ENCODE measurements at regions not wholly inside any gene's neighbourhood (a gene's known extent, or its start where the extent isn't known, plus 50 kb on each side); places are given as distances from the start of the nearest gene placed in this dataset.

DNA sequence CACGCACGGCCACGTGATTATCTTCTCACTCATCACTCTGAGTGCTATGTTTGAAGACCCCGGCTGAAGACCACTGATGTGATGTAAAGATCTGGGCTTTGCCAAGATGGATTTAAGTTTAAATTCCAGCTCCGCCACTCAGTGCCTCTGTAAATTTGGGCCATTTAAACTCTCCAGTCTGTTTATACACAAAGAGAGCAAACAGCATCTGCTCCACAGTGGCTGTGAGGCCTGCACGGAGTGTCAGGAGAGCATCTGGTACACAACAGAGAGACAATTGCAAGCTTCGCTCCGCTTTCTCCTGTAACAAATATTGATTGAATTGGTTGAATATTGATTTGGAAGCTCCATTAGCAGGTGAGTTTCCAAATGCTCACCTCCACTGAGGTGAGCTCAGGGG is 80.5 kb upstream of the FRMD1 start:
- Histone ChIP-seq H3K36me3 (no peaks in the 10 kb centered on the region), H3K27me3 (no peaks in the 10 kb centered on the region), H3K4me3 (no peak overlapping the region), H3K4me1 (peaks cover 0 to 11% (median 7%) of the 10 kb centered on the region in 4 donors), H3K9me3 (no peaks in the 10 kb centered on the region), H3K27ac (no peak overlapping the region)
- DNase-seq = no peak
- no peak for TF ChIP-seq POLR2A (IDR thresholded peaks at IDR 0.05)
- TF ChIP-seq, protein P1, sequence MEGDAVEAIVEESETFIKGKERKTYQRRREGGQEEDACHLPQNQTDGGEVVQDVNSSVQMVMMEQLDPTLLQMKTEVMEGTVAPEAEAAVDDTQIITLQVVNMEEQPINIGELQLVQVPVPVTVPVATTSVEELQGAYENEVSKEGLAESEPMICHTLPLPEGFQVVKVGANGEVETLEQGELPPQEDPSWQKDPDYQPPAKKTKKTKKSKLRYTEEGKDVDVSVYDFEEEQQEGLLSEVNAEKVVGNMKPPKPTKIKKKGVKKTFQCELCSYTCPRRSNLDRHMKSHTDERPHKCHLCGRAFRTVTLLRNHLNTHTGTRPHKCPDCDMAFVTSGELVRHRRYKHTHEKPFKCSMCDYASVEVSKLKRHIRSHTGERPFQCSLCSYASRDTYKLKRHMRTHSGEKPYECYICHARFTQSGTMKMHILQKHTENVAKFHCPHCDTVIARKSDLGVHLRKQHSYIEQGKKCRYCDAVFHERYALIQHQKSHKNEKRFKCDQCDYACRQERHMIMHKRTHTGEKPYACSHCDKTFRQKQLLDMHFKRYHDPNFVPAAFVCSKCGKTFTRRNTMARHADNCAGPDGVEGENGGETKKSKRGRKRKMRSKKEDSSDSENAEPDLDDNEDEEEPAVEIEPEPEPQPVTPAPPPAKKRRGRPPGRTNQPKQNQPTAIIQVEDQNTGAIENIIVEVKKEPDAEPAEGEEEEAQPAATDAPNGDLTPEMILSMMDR (IDR thresholded peaks at IDR 0.05) = no peak
- 86 to 92% methylated on average over 8 of the region's 8 CpGs for WGBS, 2 donors
- ATAC-seq (ENCODE audit: low FRiP score in 2 of 2) = no peak

DNA sequence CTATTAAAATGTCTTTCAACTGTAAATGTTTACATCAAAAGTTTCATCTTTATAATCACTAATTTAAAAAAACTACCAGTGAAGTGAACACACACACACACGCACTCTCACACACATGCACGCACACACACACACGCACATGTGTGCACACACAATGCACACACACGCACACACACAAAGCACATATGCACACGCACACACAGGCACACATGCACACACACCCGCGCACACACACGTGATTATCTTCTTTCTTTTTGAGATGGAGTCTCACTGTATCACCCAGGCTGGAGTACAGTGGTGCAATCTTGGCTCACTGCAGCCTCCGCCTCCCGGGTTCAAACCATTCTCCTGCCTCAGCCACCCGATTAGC is 80.0 kb upstream of the FRMD1 start:
- Histone ChIP-seq H3K27ac (no peak overlapping the region), H3K36me3 (no peaks in the 10 kb centered on the region), H3K4me1 (peaks cover 0 to 11% (median 7%) of the 10 kb centered on the region in 4 donors), H3K27me3 (no peaks in the 10 kb centered on the region), H3K4me3 (no peak overlapping the region), H3K9me3 (no peaks in the 10 kb centered on the region)
- ATAC-seq (ENCODE audit: low FRiP score in 2 of 2) (no peak), DNase-seq (no peak)
- WGBS, 2 donors = 81 to 96% methylated on average over 11 of the region's 11 CpGs
- TF ChIP-seq POLR2AphosphoS5 (IDR thresholded peaks at IDR 0.05) (no peak), EP300 (IDR thresholded peaks at IDR 0.05) (no peak), POLR2A (IDR thresholded peaks at IDR 0.05) (no peak)
- TF ChIP-seq, protein P1 (IDR thresholded peaks at IDR 0.05) = no peak

DNA sequence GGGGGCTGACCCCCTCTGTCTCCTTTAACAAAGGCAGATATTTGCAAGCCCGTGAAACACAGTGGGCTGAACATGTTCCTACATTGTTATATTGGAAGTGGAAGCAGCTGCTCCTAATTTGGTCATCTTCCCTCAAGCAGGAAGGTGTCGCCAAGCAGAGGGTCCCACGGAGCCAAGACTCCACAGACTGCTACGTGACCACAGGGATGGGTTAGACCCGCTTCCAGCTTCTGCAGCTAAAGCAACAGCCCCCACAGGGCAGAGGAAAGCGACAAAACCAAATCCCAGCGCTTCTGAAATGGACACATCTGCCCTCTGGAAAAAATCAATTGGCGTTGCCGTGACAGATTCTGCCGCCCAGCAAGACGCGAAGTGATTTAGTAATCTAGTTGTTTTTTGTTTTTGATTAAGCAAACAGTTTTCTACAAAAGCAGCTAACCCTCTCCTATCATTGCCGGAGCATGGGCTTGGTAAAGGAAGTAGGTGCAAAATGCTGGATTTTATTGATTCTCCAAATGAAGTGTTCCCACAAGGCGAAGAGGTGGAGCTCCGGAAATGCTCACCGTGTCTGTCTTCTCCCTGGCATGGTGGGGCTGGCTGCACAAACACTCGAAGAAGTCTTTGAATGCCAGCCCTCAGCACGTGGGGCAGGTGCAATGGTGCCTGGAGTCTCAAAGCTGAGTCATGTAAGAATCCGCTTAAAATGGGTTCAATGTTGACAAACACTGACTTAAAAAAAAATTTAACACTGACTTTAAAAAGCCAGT is 79.4 kb upstream of the FRMD1 start:
- ATAC-seq (ENCODE audit: low FRiP score in 2 of 2) = no peak
- TF ChIP-seq POLR2AphosphoS5 (IDR thresholded peaks at IDR 0.05) = no peak
- TF ChIP-seq, protein P1 (IDR thresholded peaks at IDR 0.05) = no peak
- no peak for TF ChIP-seq POLR2A (IDR thresholded peaks at IDR 0.05)
- TF ChIP-seq EP300 (IDR thresholded peaks at IDR 0.05) = no peak
- H3K4me3 ChIP-seq = no peak overlapping the region
- H3K9me3 ChIP-seq = no peaks in the 10 kb centered on the region
- H3K27ac ChIP-seq = no peak overlapping the region
- WGBS, 2 donors = 45 to 50% methylated on average over 19 of the region's 19 CpGs
- DNase-seq = peak in 1 of 2 donors; percentile 62
- H3K27me3 ChIP-seq = no peaks in the 10 kb centered on the region
- H3K4me1 ChIP-seq = peaks cover 0 to 11% (median 7%) of the 10 kb centered on the region in 4 donors
- no peaks in the 10 kb centered on the region for H3K36me3 ChIP-seq

DNA sequence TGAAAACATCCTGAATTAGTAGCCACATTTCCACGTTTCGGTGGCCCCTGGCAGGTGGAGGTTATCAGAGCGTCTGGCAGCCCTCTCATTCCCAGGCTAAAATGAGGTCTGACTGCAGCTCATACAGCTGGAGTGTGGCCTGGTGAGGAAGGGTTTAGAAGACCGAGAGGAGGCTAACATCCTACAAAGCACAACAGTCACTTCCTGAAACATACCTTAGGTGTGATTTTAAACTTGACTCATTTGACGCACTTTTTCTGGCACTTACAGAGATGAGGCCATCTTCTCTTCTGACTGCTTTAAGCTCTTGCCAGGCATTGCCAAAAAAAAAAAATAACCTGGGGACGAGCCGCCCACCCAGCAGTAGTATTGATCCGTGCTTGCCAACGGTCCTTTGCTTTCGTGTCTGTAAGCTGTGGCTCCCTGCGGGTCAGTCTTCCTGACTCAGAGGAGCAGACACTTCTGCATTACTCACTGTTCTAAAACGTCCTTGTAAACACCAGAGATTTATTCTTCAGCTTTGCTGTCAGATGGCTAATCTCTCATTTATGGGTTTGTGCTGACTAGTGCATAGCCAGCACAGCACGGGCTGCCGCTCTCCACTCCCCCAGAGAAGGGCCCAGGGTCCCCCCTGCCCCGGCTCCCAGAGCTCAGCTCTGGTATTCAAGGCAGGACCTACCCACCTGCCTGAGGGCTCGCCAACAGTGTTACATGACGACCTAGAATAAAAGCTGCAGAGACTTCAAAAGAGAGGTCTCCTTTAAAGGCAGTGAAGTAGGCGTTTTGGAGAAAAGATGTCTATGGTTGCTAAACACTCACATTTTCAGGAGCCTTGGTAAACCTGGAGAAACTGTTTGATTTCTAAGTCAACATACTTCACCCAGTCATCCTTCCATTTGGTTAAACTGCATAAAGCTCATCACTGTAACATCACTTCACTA is 78.5 kb upstream of the FRMD1 start:
- no peaks in the 10 kb centered on the region for H3K27me3 ChIP-seq
- ATAC-seq (ENCODE audit: low FRiP score in 2 of 2) (peak in 1 of 2 donors; percentile 79), DNase-seq (no peak)
- no peaks in the 10 kb centered on the region for H3K9me3 ChIP-seq
- TF ChIP-seq EP300 (IDR thresholded peaks at IDR 0.05) (no peak), POLR2AphosphoS5 (IDR thresholded peaks at IDR 0.05) (no peak)
- H3K27ac ChIP-seq = no peak overlapping the region
- H3K36me3 ChIP-seq = no peaks in the 10 kb centered on the region
- 32 to 37% methylated on average over 13 to 18 of the region's 18 CpGs for WGBS, 2 donors
- H3K4me1 ChIP-seq = peaks cover 0 to 6% (median 5%) of the 10 kb centered on the region in 4 donors
- no peak overlapping the region for H3K4me3 ChIP-seq

DNA sequence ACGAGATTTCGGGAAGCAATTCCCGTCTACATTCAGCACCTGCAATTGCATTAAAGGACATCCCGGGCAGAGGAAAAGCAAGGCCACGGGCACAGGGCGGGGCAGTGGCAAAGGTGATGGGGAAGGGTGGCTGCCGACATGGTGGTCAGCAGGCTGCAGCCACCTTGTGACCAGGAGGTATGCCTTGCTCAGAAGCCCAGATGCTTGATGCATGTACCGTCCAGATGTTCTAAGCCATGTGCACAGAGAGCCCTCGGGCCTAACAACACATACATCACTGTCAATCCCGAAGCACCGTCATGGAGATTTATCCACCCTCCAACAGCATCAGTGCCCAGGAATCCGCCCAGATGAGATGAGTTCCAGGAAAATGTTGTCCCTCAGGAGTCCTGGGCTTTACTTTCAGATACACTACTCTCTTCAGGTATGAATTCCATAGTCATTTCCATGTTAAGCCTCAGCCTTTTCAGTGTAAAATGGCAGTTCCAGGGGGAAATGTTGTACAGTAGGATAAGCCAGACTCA is 77.8 kb upstream of the FRMD1 start:
- Histone ChIP-seq H3K27ac (no peak overlapping the region), H3K36me3 (no peaks in the 10 kb centered on the region), H3K27me3 (no peaks in the 10 kb centered on the region), H3K9me3 (no peaks in the 10 kb centered on the region), H3K4me3 (no peak overlapping the region), H3K4me1 (peaks cover 0 to 5% (median 5%) of the 10 kb centered on the region in 4 donors)
- no peak for ATAC-seq (ENCODE audit: low FRiP score in 2 of 2)
- DNase-seq = no peak
- WGBS, 2 donors = 73 to 77% methylated on average over 12 of the region's 12 CpGs
- TF ChIP-seq, protein P1 (IDR thresholded peaks at IDR 0.05) = no peak
- no peak for TF ChIP-seq EP300 (IDR thresholded peaks at IDR 0.05)
- no peak for TF ChIP-seq POLR2A (IDR thresholded peaks at IDR 0.05)
- no peak for TF ChIP-seq POLR2AphosphoS5 (IDR thresholded peaks at IDR 0.05)
